ENCODE measurements at regions not wholly inside any gene's neighbourhood (a gene's known extent, or its start where the extent isn't known, plus 50 kb on each side); places are given as distances from the start of the nearest gene placed in this dataset.

- TF ChIP-seq CTCF (conservative IDR thresholded peaks at IDR 0.05), result no peak
- no peak for TF ChIP-seq ZFX (IDR thresholded peaks at IDR 0.05)
Observed at GRCh38 chr3:187999821-188000220, 154.1 kb upstream of the LPP start.
